ENCODE measurements at regions not wholly inside any gene's neighbourhood (a gene's known extent, or its start where the extent isn't known, plus 50 kb on each side); places are given as distances from the start of the nearest gene placed in this dataset.
"Not testable (repeated sequence)": the region's sequence is repeated elsewhere in the genome, so short reads cannot be mapped to it uniquely, and the experiment has no call there.

GRCh38 chrX:838666-839065 is 208.1 kb downstream of the SHOX start:
- not testable (repeated sequence) for TF ChIP-seq CTCF, POLR2A (IDR thresholded peaks at IDR 0.05)
